K562 (cell line): ENCODE measurements at regions not wholly inside any gene's neighbourhood (a gene's known extent, or its start where the extent isn't known, plus 50 kb on each side); places are given as distances from the start of the nearest gene placed in this dataset.

Experiments used
- ATAC-seq: fragments of 200-7000 bp; cut with Tn5 transposase; 3 replicates; pipeline ENCODE4 v1.9.1; 2020; ENCODE audit warnings: moderate library complexity
- BruUV-seq: library from RNA; stranded (reverse); fragments of 400-500 nt; replicated peaks from 2 replicates; lab custom pipeline; 2021; lab: Mats Ljungman, UMichigan
- CTCF ChIA-PET: fragments of 300-600 bp; formaldehyde crosslinking; extraction: SDS; loops from one replicate; lab custom pipeline; 2021; ENCODE audit warnings: low intra/inter-chr PET ratio; lab: Yijun Ruan, JAX
- POLR2A ChIA-PET: fragments of 300-600, 350-650 bp; sonication (Branson Sonifier 250); formaldehyde crosslinking; extraction: SDS; loops from one replicate; lab custom pipeline; 2021; ENCODE audit warnings: antibody characterized with exemption, inconsistent platforms; lab: Yijun Ruan, JAX
- DNase-seq, 4 experiments: peaks; one replicate each; pipeline versions ENCODE4 v3.0.0 to v3.0.0-alpha.2; 2011 to 2018; ENCODE audit warnings: low spot score in 3 of 4, mixed read lengths in 3 of 4; ENCODE audit errors: extremely low read depth in 1 of 4
- FAIRE-seq: peaks from 2 replicates; lab custom pipeline; 2011; peaks lifted over from hg19 to GRCh38; lab: Jason Lieb, UNC
- H2AFZ ChIP-seq: 2 replicates; pipeline ENCODE4 v1.6.0; 2011; ENCODE audit warnings: low read depth, low read length, control low read depth, inconsistent platforms
- H3K27ac ChIP-seq: fragments of 200-600 bp; 3 replicates; pipeline ENCODE4 v1.8.0; 2011; ENCODE audit warnings: low read depth, mild to moderate bottlenecking, control low read depth, inconsistent platforms, low read length, moderate library complexity, mixed read lengths; ENCODE audit errors: extremely low read depth
- H3K27me3 ChIP-seq, 2 experiments: fragments of 300-600 bp in 1 of 2; 2 replicates in 1 of 2; 3 replicates in 1 of 2; pipeline versions ENCODE4 v1.6.0 to v1.8.0; 2011; ENCODE audit warnings: inconsistent platforms in 2 of 2, low read length in 2 of 2, mild to moderate bottlenecking in 1 of 2, mixed read lengths in 1 of 2, moderate library complexity in 1 of 2; ENCODE audit not compliant: control insufficient read depth in 2 of 2, insufficient read depth in 2 of 2
- H3K36me3 ChIP-seq: fragments of 300-600 bp; 3 replicates; pipeline ENCODE4 v1.8.0; 2011; ENCODE audit warnings: mild to moderate bottlenecking, low read length, inconsistent platforms; ENCODE audit not compliant: control insufficient read depth, insufficient read depth
- H3K4me1 ChIP-seq, 2 experiments: fragments of 200-600 bp in 1 of 2; replicated peaks in 1 of 2; 2 replicates in 1 of 2; 3 replicates in 1 of 2; pipeline versions ENCODE4 v1.5.1 to v1.8.0; 2011; ENCODE audit warnings: inconsistent platforms in 2 of 2, low read length in 2 of 2, mild to moderate bottlenecking in 1 of 2, mixed read lengths in 1 of 2, moderate library complexity in 1 of 2; ENCODE audit not compliant: control insufficient read depth in 2 of 2, insufficient read depth in 2 of 2
- H3K4me2 ChIP-seq: 2 replicates; pipeline ENCODE4 v1.6.1; 2011; ENCODE audit warnings: low read length, control low read depth, inconsistent platforms, mixed read lengths; ENCODE audit not compliant: insufficient read depth
- H3K4me3 ChIP-seq: fragments of 200-600 bp; sonication (generic), shearing (Covaris generic); 2 replicates; pipeline ENCODE4 v1.5.1; 2016; ENCODE audit warnings: control low read depth, inconsistent platforms
- H3K79me2 ChIP-seq: fragments of 200-600 bp; 3 replicates; pipeline ENCODE4 v1.8.0; 2011; ENCODE audit warnings: low read length, inconsistent platforms; ENCODE audit not compliant: control insufficient read depth, insufficient read depth
- H3K9ac ChIP-seq, 2 experiments: 2 replicates each; pipeline versions ENCODE4 v1.6.0 to v1.6.1; 2011; ENCODE audit warnings: low read depth in 2 of 2, low read length in 2 of 2, control low read depth in 1 of 2, inconsistent platforms in 1 of 2, mild to moderate bottlenecking in 1 of 2, mixed read lengths in 1 of 2; ENCODE audit not compliant: insufficient read depth in 1 of 2
- H3K9me1 ChIP-seq: one replicate; pipeline ENCODE4 v1.6.0; 2011; ENCODE audit warnings: inconsistent platforms, mild to moderate bottlenecking, low read length, moderate library complexity; ENCODE audit not compliant: control insufficient read depth, insufficient read depth
- H3K9me3 ChIP-seq: replicated peaks from 2 replicates; pipeline ENCODE4 v1.5.1; 2011; ENCODE audit warnings: low read depth, low read length, inconsistent platforms; ENCODE audit not compliant: control insufficient read depth, insufficient read depth
- H4K20me1 ChIP-seq: replicated peaks from 2 replicates; pipeline ENCODE4 v1.6.1; 2011; ENCODE audit warnings: low read length, inconsistent platforms, mixed read lengths; ENCODE audit not compliant: control insufficient read depth, insufficient read depth
- ATF7 ChIP-seq: fragments of 450-650 bp; IDR thresholded peaks from 2 replicates; pipeline ENCODE4 v1.7.1; 2014; ENCODE audit warnings: mild to moderate bottlenecking, moderate library complexity
- IRF2 ChIP-seq: sonication (generic); formaldehyde crosslinking; IDR thresholded peaks from 2 replicates; pipeline ENCODE4 v1.8.1; 2022; ENCODE audit warnings: mild to moderate bottlenecking, missing genetic modification reagents
- KHSRP ChIP-seq: fragments of 450-650 bp; IDR thresholded peaks from 2 replicates; pipeline ENCODE4 v1.6.1; 2017
- MAZ ChIP-seq, 2 experiments: fragments of 450-650 bp in 1 of 2; sonication (generic) in 1 of 2; formaldehyde crosslinking; IDR thresholded peaks in 1 of 2; conservative IDR thresholded peaks in 1 of 2; 2 replicates each; pipeline versions ENCODE4 v1.4.0 to v1.5.0; 2020; ENCODE audit warnings: mild to moderate bottlenecking in 1 of 2, missing genetic modification reagents in 1 of 2
- RBM34 ChIP-seq: fragments of 200-400 bp; formaldehyde crosslinking; IDR thresholded peaks from 2 replicates; pipeline ENCODE4 v1.6.1; 2018; ENCODE audit warnings: low read length, borderline replicate concordance; ENCODE audit not compliant: insufficient read depth
- SAFB2 ChIP-seq: fragments of 200-400 bp; formaldehyde crosslinking; IDR thresholded peaks from 2 replicates; pipeline ENCODE4 v1.6.1; 2018; ENCODE audit warnings: borderline replicate concordance, low read length, low read depth, moderate library complexity; ENCODE audit not compliant: severe bottlenecking
- STAT5B ChIP-seq: fragments of 250-450 bp; sonication (Bioruptor Pico); IDR thresholded peaks from 2 replicates; pipeline ENCODE4 v1.8.0; 2021; ENCODE audit warnings: mild to moderate bottlenecking, inconsistent platforms
- TBP ChIP-seq: optimal IDR thresholded peaks from 2 replicates; pipeline ENCODE3; 2011; ENCODE audit warnings: low read depth, low read length, improper control_type of control experiment
- TCF7L2 ChIP-seq: fragments of 150-350 bp; IDR thresholded peaks from 2 replicates; pipeline ENCODE4 v1.6.1; 2016; ENCODE audit warnings: low read depth, mild to moderate bottlenecking, low read length, moderate library complexity
- ZNF277 ChIP-seq: fragments of 250-450 bp; sonication (Bioruptor Pico); IDR thresholded peaks from 2 replicates; pipeline ENCODE4 v1.8.0; 2022; ENCODE audit warnings: inconsistent platforms, mild to moderate bottlenecking, moderate library complexity, borderline replicate concordance
- ZNF449 ChIP-seq: fragments of 250-450 bp; sonication (Bioruptor Pico); IDR thresholded peaks from 2 replicates; pipeline ENCODE4 v1.8.0; 2022; ENCODE audit warnings: moderate library complexity, mild to moderate bottlenecking, inconsistent platforms
- WGBS: fragments of 100-300 bp; shearing (Covaris generic); methylation state at CpG from one replicate; pipeline ENCODE4 v1.1.6; 2016; ENCODE audit warnings: low coverage, mixed read lengths; ENCODE audit not compliant: insufficient coverage; ENCODE audit errors: missing lambda C conversion rate; 5-methylcytosine and 5-hydroxymethylcytosine counted together
- in situ Hi-C: fragments of 300-500 bp; cut with MboI; formaldehyde crosslinking; loops from 4 replicates; pipeline ENCODE4 v1.15.0; 2018; ENCODE audit warnings: inconsistent platforms, mixed read lengths
- intact Hi-C: fragments of 100-400 bp; cut with micrococcal nuclease; formaldehyde crosslinking; loops from 2 replicates; pipeline ENCODE4 v1.14.2; 2022

- Histone ChIP-seq H3K4me3 (no peak overlapping the region), H3K36me3 (no peaks in the 10 kb centered on the region), H3K27ac (no peak overlapping the region), H3K9ac (no peak overlapping the region), H3K79me2 (no peaks in the 10 kb centered on the region), H3K4me2 (no peak overlapping the region), H4K20me1 (no peaks in the 10 kb centered on the region)
- BruUV-seq, result no TSS peak
- POLR2A ChIA-PET, result no interaction called here
- in situ Hi-C loops, result no loop called here
- DNase-seq (no peak), FAIRE-seq (no peak)
- TF ChIP-seq ZNF277 (CRISPR knock-in tag) (no peak), KHSRP (no peak), SAFB2 (no peak), TCF7L2 (no peak), IRF2 (CRISPR knock-in tag) (no peak), TBP (no peak), MAZ (CRISPR knock-in tag; conservative IDR thresholded peaks at IDR 0.05 in 1 of 2, IDR thresholded peaks at IDR 0.05 in 1 of 2) (no peak), STAT5B (no peak), ATF7 (no peak), ZNF449 (CRISPR knock-in tag) (no peak), RBM34 (no peak)
- TF ChIP-seq, all 486 proteins: peak for 0
- no peak for ATAC-seq
- no peaks in the 10 kb centered on the region for H3K27me3 ChIP-seq
- intact Hi-C loops, result no loop called here
- H3K9me1 ChIP-seq, result no peaks in the 10 kb centered on the region
- 4% methylated on average over 5 of the region's 5 CpGs for WGBS
- H2AFZ ChIP-seq, result no peak overlapping the region
- no peaks in the 10 kb centered on the region for H3K9me3 ChIP-seq
- CTCF ChIA-PET, result no interaction called here
- no peaks in the 10 kb centered on the region for H3K4me1 ChIP-seq
Observed at GRCh38 chr5:13252699-13253098, 691.8 kb downstream of the DNAH5 start.
